ENCODE measurements at regions not wholly inside any gene's neighbourhood (a gene's known extent, or its start where the extent isn't known, plus 50 kb on each side); places are given as distances from the start of the nearest gene placed in this dataset.

GRCh38 chr5:167950126-167950721 lies 341.2 kb upstream of the WWC1 start:
- WGBS, 4 donors: 52 to 67% (median 58%) methylated on average over 5 of the region's 5 CpGs
- H3K27ac ChIP-seq: no peak overlapping the region
- no peak for TF ChIP-seq CTCF (IDR thresholded peaks at IDR 0.05)
- no peak for TF ChIP-seq POLR2A (IDR thresholded peaks at IDR 0.05)

GRCh38 chr5:167951116-167951515 lies 340.3 kb upstream of the WWC1 start:
- Histone ChIP-seq H3K9me3 (replicated peaks in 1 of 3) (no peaks in the 10 kb centered on the region), H3K27ac (no peak overlapping the region), H3K36me3 (replicated peaks in 1 of 2) (no peaks in the 10 kb centered on the region), H3K4me3 (peak overlapping the region in 1 of 4 donors; percentile 35), H3K4me1 (replicated peaks in 1 of 2) (no peaks in the 10 kb centered on the region), H3K27me3 (no peaks in the 10 kb centered on the region)
- DNase-seq: no peak
- 34 to 40% (median 36%) methylated on average over 4 of the region's 4 CpGs for WGBS, 4 donors
- TF ChIP-seq CTCF (IDR thresholded peaks at IDR 0.05) (no peak), POLR2A (IDR thresholded peaks at IDR 0.05) (no peak)
- intact Hi-C loops (cut with DNase I): no loop called here

More at GRCh38 chr5:167950126-167950721, 341.2 kb upstream of the WWC1 start:
- Histone ChIP-seq H3K27me3 (no peaks in the 10 kb centered on the region), H3K4me1 (replicated peaks in 1 of 2) (no peaks in the 10 kb centered on the region), H3K4me3 (no peak overlapping the region), H3K36me3 (replicated peaks in 1 of 2) (no peaks in the 10 kb centered on the region), H3K9me3 (replicated peaks in 1 of 3) (no peaks in the 10 kb centered on the region)
- intact Hi-C loops (cut with DNase I): no loop called here
- DNase-seq: peak in 2 of 7 donors; percentile 10 to 35

- H3K4me3 ChIP-seq: no peak overlapping the region
- no peaks in the 10 kb centered on the region for H3K4me1 ChIP-seq (replicated peaks in 1 of 2)
- no peak for DNase-seq
- no peaks in the 10 kb centered on the region for H3K27me3 ChIP-seq
- no peaks in the 10 kb centered on the region for H3K9me3 ChIP-seq (replicated peaks in 1 of 3)
- TF ChIP-seq POLR2A (IDR thresholded peaks at IDR 0.05): no peak
- no peak for TF ChIP-seq CTCF (IDR thresholded peaks at IDR 0.05)
- 62 to 71% (median 66%) methylated on average over 19 of the region's 19 CpGs for WGBS, 4 donors
- intact Hi-C loops (cut with DNase I): no loop called here
- no peak overlapping the region for H3K27ac ChIP-seq
- no peaks in the 10 kb centered on the region for H3K36me3 ChIP-seq (replicated peaks in 1 of 2)
Observed at GRCh38 chr5:167952278-167952995, 339.0 kb upstream of the WWC1 start.

- H3K9me3 ChIP-seq (replicated peaks in 1 of 3): no peaks in the 10 kb centered on the region
- no peaks in the 10 kb centered on the region for H3K4me1 ChIP-seq (replicated peaks in 1 of 2)
- H3K27me3 ChIP-seq: no peaks in the 10 kb centered on the region
- 42 to 71% (median 62%) methylated on average over 4 of the region's 4 CpGs for WGBS, 4 donors
- H3K36me3 ChIP-seq (replicated peaks in 1 of 2): no peaks in the 10 kb centered on the region
- H3K27ac ChIP-seq: no peak overlapping the region
- DNase-seq: no peak
- no peak overlapping the region for H3K4me3 ChIP-seq
- intact Hi-C loops (cut with DNase I): no loop called here
- TF ChIP-seq CTCF (IDR thresholded peaks at IDR 0.05): no peak
- TF ChIP-seq POLR2A (IDR thresholded peaks at IDR 0.05): no peak
Observed at GRCh38 chr5:167953151-167953798, 338.2 kb upstream of the WWC1 start.
